ENCODE measurements at regions not wholly inside any gene's neighbourhood (a gene's known extent, or its start where the extent isn't known, plus 50 kb on each side); places are given as distances from the start of the nearest gene placed in this dataset.
A peak's percentile ranks its signal among the peaks of the same experiment; 100 is the strongest.

DNA sequence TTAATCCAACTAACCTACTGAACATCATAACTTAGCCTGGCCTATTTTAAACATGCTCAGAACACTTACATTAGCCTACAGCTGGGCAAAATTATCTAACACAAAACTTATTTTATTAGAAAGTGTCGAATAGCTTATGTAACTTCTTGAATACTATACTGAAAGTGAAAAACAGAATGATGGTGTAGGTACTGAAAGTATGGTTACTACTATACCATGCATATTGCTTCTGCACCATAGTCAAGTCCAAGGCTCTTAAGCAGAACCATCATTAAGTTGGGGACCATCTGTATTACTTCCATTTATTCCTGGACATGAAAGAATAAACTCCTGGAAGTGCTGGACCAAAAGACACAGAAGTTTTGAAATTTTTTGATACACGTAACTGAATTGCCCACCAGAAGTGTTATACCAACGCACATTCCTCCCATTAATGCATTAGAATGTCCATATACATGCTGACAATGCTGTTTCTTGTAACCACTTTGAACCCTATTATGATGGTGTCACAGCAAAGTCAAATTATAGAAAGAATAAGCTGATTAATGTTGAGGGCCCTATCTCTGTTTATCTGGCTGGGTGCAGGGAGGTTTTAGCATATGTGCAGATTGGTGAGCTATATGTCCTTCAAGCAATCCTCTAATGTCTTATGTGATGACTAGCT is 375.7 kb downstream of the ACTL7B start:
- DNase-seq = no peak
- Histone ChIP-seq H3K4me1 (peaks cover 14 to 30% (median 15%) of the 10 kb centered on the region in 4 donors), H3K27me3 (no peaks in the 10 kb centered on the region), H3K36me3 (no peaks in the 10 kb centered on the region), H3K4me3 (no peak overlapping the region), H3K9me3 (no peaks in the 10 kb centered on the region), H3K27ac (no peak overlapping the region)
- intact Hi-C loops (cut with DNase I; ENCODE audit: low total_unique reads) = no loop called here
- WGBS, 2 donors (ENCODE audit: low coverage in 1 of 2) = 85% methylated on average over 3 of the region's 3 CpGs
- TF ChIP-seq POLR2AphosphoS5 (IDR thresholded peaks at IDR 0.05) (no peak), POLR2A (IDR thresholded peaks at IDR 0.05) (no peak)
- TF ChIP-seq, protein P1, sequence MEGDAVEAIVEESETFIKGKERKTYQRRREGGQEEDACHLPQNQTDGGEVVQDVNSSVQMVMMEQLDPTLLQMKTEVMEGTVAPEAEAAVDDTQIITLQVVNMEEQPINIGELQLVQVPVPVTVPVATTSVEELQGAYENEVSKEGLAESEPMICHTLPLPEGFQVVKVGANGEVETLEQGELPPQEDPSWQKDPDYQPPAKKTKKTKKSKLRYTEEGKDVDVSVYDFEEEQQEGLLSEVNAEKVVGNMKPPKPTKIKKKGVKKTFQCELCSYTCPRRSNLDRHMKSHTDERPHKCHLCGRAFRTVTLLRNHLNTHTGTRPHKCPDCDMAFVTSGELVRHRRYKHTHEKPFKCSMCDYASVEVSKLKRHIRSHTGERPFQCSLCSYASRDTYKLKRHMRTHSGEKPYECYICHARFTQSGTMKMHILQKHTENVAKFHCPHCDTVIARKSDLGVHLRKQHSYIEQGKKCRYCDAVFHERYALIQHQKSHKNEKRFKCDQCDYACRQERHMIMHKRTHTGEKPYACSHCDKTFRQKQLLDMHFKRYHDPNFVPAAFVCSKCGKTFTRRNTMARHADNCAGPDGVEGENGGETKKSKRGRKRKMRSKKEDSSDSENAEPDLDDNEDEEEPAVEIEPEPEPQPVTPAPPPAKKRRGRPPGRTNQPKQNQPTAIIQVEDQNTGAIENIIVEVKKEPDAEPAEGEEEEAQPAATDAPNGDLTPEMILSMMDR (IDR thresholded peaks at IDR 0.05) = no peak
- in situ Hi-C loops (cut with MboI; ENCODE audit: low pct_ligation_motif_present in 1 of 4, low pct_unique_long_range_greater_than_20kb in 1 of 4, low sequenced_read_pairs in 3 of 4) = no loop called here

DNA sequence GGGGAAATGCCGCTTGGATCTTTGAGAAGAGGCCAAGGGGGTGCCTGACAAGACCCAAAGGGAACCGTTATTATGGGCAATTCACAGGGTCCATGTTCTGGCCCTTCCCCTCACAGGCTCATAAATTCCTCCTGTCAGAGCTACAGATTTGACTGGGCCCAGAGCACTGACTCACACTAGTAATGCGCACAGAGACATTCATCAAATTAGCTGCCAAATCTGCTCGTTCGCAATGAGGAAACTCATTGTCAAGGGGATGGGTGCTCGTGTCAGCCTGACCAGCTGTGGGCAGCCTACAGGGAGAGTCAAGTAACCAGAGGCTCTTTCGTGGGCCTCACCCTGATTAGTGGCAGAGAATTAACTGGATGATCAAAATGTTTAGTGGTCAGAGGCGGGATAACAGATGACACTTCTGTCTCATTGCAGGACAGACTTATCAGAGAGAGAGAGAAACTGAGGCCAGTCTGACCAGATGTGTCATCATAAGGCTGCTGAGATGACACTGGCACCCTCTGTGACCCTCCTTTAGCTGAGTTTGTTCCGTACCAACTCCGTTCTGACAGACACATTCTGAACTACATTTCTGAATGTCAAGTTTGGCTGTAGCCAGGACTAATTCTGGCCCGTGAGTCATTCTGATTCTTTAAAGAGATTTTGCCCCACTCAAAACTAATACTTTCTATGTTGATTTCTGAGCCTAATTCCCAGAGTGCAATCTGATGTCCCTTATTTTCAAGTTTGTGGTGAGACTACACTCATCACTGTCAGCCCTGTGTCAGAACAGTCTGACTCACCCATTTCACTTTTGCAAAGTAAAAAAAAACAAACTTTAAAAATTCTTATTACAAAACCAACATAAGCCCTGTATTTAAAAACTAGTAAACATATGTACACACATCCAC is 377.1 kb downstream of the ACTL7B start:
- Histone ChIP-seq H3K27me3 (no peaks in the 10 kb centered on the region), H3K27ac (peak overlapping the region; percentile 68 to 74 (median 70)), H3K9me3 (no peaks in the 10 kb centered on the region), H3K4me3 (no peak overlapping the region), H3K4me1 (peaks cover 14 to 36% (median 20%) of the 10 kb centered on the region in 4 donors), H3K36me3 (no peaks in the 10 kb centered on the region)
- DNase-seq = peak; percentile 39
- WGBS, 2 donors (ENCODE audit: low coverage in 1 of 2) = 45 to 49% methylated on average over 5 to 11 of the region's 11 CpGs
- in situ Hi-C loops (cut with MboI; ENCODE audit: low pct_ligation_motif_present in 1 of 4, low pct_unique_long_range_greater_than_20kb in 1 of 4, low sequenced_read_pairs in 3 of 4) = no loop called here
- intact Hi-C loops (cut with DNase I; ENCODE audit: low total_unique reads) = no loop called here
- TF ChIP-seq EP300 (IDR thresholded peaks at IDR 0.05; ENCODE audit: low read depth) (no peak), POLR2A (IDR thresholded peaks at IDR 0.05) (no peak), POLR2AphosphoS5 (IDR thresholded peaks at IDR 0.05) (peak; percentile 38 to 50 (median 44))
- TF ChIP-seq, protein P1 (IDR thresholded peaks at IDR 0.05) = peak in 2 of 5 experiments; percentile 23 to 29

DNA sequence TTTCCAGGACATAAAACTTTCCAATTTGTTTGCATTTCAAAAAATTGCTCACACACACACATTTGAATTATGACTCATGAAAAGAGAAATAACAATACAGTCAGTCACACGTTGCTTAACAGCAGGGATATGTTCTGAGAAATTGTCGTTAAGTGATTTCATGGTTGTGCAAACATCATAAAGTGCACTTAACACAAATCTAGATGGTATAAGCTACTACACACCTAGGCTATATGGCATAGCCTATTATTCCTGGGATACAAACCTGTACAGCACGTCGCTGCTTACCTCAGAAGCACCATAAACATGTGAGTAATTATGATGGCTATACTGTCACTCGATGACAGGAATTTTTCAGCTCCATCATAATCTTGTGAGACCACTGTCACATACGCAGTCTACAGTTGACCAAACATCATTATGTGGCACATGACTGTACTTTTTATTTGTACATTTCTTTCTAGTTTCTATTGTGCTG is 378.2 kb downstream of the ACTL7B start:
- Histone ChIP-seq H3K36me3 (no peaks in the 10 kb centered on the region), H3K9me3 (no peaks in the 10 kb centered on the region), H3K27ac (peak overlapping the region; percentile 68 to 74 (median 70)), H3K4me1 (peaks cover 14 to 46% (median 30%) of the 10 kb centered on the region in 4 donors), H3K4me3 (no peak overlapping the region), H3K27me3 (no peaks in the 10 kb centered on the region)
- DNase-seq = peak; percentile 71
- WGBS, 2 donors (ENCODE audit: low coverage in 1 of 2) = 26 to 52% methylated on average over 3 to 6 of the region's 6 CpGs
- TF ChIP-seq POLR2AphosphoS5 (IDR thresholded peaks at IDR 0.05) = peak in 2 of 3 donors; percentile 65 to 76
- TF ChIP-seq, protein P1 (IDR thresholded peaks at IDR 0.05) = no peak
- peak; percentile 75 for TF ChIP-seq EP300 (IDR thresholded peaks at IDR 0.05; ENCODE audit: low read depth)
- TF ChIP-seq POLR2A (IDR thresholded peaks at IDR 0.05) = no peak
- intact Hi-C loops (cut with DNase I; ENCODE audit: low total_unique reads) = no loop called here
- in situ Hi-C loops (cut with MboI; ENCODE audit: low pct_ligation_motif_present in 1 of 4, low pct_unique_long_range_greater_than_20kb in 1 of 4, low sequenced_read_pairs in 3 of 4) = no loop called here

DNA sequence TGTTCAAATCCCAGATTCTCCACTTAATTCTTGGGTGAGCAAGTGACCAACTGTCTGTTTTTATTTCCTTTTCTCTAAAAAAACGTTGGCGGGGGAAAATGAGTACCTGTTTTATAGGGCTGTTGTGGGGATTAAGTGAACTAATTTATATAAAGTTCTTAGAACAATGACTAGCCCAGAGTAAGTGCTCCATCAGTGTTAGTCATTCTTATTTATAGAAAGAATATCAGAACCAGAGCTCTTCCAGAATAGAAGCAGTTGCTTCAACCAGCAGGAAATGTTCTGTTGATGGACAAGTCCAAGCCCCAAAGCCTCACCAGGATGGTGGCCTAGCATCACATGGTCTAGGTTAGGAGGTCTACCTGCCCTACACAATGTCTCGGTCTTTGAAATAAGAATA is 379.2 kb downstream of the ACTL7B start:
- Histone ChIP-seq H3K27me3 (no peaks in the 10 kb centered on the region), H3K27ac (peak overlapping the region; percentile 64 to 71 (median 70)), H3K4me1 (peaks cover 14 to 46% (median 30%) of the 10 kb centered on the region in 4 donors), H3K36me3 (no peaks in the 10 kb centered on the region), H3K9me3 (no peaks in the 10 kb centered on the region), H3K4me3 (no peak overlapping the region)
- intact Hi-C loops (cut with DNase I; ENCODE audit: low total_unique reads) = no loop called here
- in situ Hi-C loops (cut with MboI; ENCODE audit: low pct_ligation_motif_present in 1 of 4, low pct_unique_long_range_greater_than_20kb in 1 of 4, low sequenced_read_pairs in 3 of 4) = no loop called here
- WGBS, 2 donors (ENCODE audit: low coverage in 1 of 2) = 33 to 38% methylated on average over 3 of the region's 3 CpGs
- no peak for DNase-seq
- TF ChIP-seq POLR2A (IDR thresholded peaks at IDR 0.05) (no peak), POLR2AphosphoS5 (IDR thresholded peaks at IDR 0.05) (no peak), EP300 (IDR thresholded peaks at IDR 0.05; ENCODE audit: low read depth) (no peak)
- TF ChIP-seq, protein P1 (IDR thresholded peaks at IDR 0.05) = no peak

All from transverse colon (tissue), 4 donors.